ENCODE measurements at regions not wholly inside any gene's neighbourhood (a gene's known extent, or its start where the extent isn't known, plus 50 kb on each side); places are given as distances from the start of the nearest gene placed in this dataset.

GRCh38 chr14:38866461-38866860 is 236.6 kb downstream of the SEC23A start:
- no peak for ATAC-seq
- no peak for TF ChIP-seq ZC3H10 (CRISPR knock-in tag; IDR thresholded peaks at IDR 0.05)
- no peak for TF ChIP-seq OSR1 (CRISPR knock-in tag; IDR thresholded peaks at IDR 0.05)
- no peak for TF ChIP-seq TOX (CRISPR knock-in tag; IDR thresholded peaks at IDR 0.05; ENCODE audit: borderline replicate concordance)
- TF ChIP-seq ZFP3 (CRISPR knock-in tag; IDR thresholded peaks at IDR 0.05): no peak
- TF ChIP-seq ZNF8 (CRISPR knock-in tag; IDR thresholded peaks at IDR 0.05): no peak
- no peak for TF ChIP-seq ZNF565 (CRISPR knock-in tag; conservative IDR thresholded peaks at IDR 0.05; ENCODE audit: low read depth)
- no peak for TF ChIP-seq ESRRG (CRISPR knock-in tag; IDR thresholded peaks at IDR 0.05)
- no peak for TF ChIP-seq ISL1 (CRISPR knock-in tag; IDR thresholded peaks at IDR 0.05)
- no peak for TF ChIP-seq ARNTL (CRISPR knock-in tag; IDR thresholded peaks at IDR 0.05; ENCODE audit: borderline replicate concordance, low read depth)
- TF ChIP-seq BACH2 (CRISPR knock-in tag; IDR thresholded peaks at IDR 0.05; ENCODE audit: borderline replicate concordance): no peak
- TF ChIP-seq, protein P1, sequence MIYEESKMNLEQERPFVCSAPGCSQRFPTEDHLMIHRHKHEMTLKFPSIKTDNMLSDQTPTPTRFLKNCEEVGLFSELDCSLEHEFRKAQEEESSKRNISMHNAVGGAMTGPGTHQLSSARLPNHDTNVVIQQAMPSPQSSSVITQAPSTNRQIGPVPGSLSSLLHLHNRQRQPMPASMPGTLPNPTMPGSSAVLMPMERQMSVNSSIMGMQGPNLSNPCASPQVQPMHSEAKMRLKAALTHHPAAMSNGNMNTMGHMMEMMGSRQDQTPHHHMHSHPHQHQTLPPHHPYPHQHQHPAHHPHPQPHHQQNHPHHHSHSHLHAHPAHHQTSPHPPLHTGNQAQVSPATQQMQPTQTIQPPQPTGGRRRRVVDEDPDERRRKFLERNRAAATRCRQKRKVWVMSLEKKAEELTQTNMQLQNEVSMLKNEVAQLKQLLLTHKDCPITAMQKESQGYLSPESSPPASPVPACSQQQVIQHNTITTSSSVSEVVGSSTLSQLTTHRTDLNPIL (CRISPR knock-in tag; IDR thresholded peaks at IDR 0.05; ENCODE audit: low read depth): no peak
- TF ChIP-seq, protein P2, sequence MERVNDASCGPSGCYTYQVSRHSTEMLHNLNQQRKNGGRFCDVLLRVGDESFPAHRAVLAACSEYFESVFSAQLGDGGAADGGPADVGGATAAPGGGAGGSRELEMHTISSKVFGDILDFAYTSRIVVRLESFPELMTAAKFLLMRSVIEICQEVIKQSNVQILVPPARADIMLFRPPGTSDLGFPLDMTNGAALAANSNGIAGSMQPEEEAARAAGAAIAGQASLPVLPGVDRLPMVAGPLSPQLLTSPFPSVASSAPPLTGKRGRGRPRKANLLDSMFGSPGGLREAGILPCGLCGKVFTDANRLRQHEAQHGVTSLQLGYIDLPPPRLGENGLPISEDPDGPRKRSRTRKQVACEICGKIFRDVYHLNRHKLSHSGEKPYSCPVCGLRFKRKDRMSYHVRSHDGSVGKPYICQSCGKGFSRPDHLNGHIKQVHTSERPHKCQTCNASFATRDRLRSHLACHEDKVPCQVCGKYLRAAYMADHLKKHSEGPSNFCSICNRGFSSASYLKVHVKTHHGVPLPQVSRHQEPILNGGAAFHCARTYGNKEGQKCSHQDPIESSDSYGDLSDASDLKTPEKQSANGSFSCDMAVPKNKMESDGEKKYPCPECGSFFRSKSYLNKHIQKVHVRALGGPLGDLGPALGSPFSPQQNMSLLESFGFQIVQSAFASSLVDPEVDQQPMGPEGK (CRISPR knock-in tag; IDR thresholded peaks at IDR 0.05; ENCODE audit: borderline replicate concordance): no peak
- TF ChIP-seq, protein P3, sequence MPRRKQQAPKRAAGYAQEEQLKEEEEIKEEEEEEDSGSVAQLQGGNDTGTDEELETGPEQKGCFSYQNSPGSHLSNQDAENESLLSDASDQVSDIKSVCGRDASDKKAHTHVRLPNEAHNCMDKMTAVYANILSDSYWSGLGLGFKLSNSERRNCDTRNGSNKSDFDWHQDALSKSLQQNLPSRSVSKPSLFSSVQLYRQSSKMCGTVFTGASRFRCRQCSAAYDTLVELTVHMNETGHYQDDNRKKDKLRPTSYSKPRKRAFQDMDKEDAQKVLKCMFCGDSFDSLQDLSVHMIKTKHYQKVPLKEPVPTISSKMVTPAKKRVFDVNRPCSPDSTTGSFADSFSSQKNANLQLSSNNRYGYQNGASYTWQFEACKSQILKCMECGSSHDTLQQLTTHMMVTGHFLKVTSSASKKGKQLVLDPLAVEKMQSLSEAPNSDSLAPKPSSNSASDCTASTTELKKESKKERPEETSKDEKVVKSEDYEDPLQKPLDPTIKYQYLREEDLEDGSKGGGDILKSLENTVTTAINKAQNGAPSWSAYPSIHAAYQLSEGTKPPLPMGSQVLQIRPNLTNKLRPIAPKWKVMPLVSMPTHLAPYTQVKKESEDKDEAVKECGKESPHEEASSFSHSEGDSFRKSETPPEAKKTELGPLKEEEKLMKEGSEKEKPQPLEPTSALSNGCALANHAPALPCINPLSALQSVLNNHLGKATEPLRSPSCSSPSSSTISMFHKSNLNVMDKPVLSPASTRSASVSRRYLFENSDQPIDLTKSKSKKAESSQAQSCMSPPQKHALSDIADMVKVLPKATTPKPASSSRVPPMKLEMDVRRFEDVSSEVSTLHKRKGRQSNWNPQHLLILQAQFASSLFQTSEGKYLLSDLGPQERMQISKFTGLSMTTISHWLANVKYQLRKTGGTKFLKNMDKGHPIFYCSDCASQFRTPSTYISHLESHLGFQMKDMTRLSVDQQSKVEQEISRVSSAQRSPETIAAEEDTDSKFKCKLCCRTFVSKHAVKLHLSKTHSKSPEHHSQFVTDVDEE (CRISPR knock-in tag; IDR thresholded peaks at IDR 0.05): no peak
- TF ChIP-seq PPARA (CRISPR knock-in tag; IDR thresholded peaks at IDR 0.05; ENCODE audit: borderline replicate concordance): no peak
- no peak for TF ChIP-seq CSRNP3 (CRISPR knock-in tag; IDR thresholded peaks at IDR 0.05)

DNA sequence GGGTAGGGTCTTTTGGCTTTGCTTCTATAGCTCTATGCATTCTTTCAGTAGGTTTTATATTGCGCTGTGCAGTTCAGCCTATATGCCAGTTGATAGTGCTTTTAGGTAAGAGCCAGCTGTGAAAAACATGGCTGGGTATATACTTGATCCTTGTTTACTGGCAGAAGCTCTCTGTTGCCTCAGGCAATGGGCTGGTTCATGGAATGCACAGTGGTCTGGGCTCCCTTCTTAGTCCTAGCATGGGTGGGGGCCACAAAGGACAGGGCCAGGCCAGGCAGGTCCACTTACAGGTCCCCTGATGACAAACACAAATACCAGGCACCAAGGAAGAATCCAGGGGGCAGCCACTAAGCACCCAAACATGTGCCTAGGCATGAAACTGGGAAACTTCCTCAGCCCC is 240.7 kb downstream of the SEC23A start:
- ATAC-seq: no peak
- no peak for TF ChIP-seq CSDC2 (CRISPR knock-in tag; IDR thresholded peaks at IDR 0.05)
- TF ChIP-seq, protein P4, sequence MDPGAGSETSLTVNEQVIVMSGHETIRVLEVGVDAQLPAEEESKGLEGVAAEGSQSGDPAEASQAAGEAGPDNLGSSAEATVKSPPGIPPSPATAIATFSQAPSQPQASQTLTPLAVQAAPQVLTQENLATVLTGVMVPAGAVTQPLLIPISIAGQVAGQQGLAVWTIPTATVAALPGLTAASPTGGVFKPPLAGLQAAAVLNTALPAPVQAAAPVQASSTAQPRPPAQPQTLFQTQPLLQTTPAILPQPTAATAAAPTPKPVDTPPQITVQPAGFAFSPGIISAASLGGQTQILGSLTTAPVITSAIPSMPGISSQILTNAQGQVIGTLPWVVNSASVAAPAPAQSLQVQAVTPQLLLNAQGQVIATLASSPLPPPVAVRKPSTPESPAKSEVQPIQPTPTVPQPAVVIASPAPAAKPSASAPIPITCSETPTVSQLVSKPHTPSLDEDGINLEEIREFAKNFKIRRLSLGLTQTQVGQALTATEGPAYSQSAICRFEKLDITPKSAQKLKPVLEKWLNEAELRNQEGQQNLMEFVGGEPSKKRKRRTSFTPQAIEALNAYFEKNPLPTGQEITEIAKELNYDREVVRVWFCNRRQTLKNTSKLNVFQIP (CRISPR knock-in tag; IDR thresholded peaks at IDR 0.05; ENCODE audit: borderline replicate concordance, low read depth): no peak
- TF ChIP-seq ZNF8 (CRISPR knock-in tag; IDR thresholded peaks at IDR 0.05): no peak
- no peak for TF ChIP-seq TOX (CRISPR knock-in tag; IDR thresholded peaks at IDR 0.05; ENCODE audit: borderline replicate concordance)
- TF ChIP-seq OSR1 (CRISPR knock-in tag; IDR thresholded peaks at IDR 0.05): no peak
- no peak for TF ChIP-seq ZFP30 (CRISPR knock-in tag; IDR thresholded peaks at IDR 0.05)
- TF ChIP-seq ISL1 (CRISPR knock-in tag; IDR thresholded peaks at IDR 0.05): no peak
- no peak for TF ChIP-seq ESRRG (CRISPR knock-in tag; IDR thresholded peaks at IDR 0.05)
- TF ChIP-seq ARNTL (CRISPR knock-in tag; IDR thresholded peaks at IDR 0.05; ENCODE audit: borderline replicate concordance, low read depth): no peak
- no peak for TF ChIP-seq GLIS3 (CRISPR knock-in tag; IDR thresholded peaks at IDR 0.05)

DNA sequence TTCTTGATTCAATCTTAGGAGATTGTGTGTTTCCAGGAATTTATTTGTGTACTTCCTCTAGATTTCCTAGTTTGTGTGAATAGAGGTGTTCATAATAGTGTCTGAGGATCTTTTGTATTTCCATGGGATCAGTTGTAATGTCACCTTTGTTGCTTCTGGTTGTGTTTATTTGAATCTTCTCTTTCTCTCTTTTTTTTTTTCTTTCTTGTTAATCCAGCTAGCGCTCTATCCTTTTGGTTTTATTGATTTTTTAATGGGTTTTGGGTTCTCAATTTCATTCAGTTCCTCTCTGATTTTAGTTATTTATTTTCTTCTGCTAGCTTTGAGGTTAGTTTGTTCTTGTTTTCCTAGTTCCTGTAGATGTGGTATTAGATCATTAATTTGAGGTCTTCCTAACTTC is 242.5 kb downstream of the SEC23A start:
- no peak for TF ChIP-seq TOX (CRISPR knock-in tag; IDR thresholded peaks at IDR 0.05; ENCODE audit: borderline replicate concordance)

DNA sequence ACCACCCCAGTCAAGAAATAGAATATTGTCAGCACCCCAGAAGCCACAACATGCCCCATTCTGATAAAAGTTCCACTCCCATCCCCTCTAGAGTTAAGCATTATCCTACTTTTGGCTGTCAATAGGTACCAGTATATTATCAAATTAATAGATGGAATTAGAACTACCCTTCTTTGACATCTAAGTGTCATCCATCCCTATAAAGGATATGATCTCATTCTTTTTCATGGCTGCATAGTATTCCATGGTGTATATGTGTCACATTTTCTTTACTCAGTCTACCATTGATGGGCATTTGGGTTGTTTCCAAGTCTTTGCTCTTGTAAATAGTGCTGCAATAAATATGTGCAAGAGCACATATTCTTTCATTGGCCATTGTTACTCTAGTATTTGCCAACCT is 246.2 kb downstream of the SEC23A start:
- ATAC-seq: no peak
- TF ChIP-seq GLIS3 (CRISPR knock-in tag; IDR thresholded peaks at IDR 0.05) (no peak), SNAI2 (CRISPR knock-in tag; IDR thresholded peaks at IDR 0.05) (no peak), ZNF565 (CRISPR knock-in tag; conservative IDR thresholded peaks at IDR 0.05; ENCODE audit: low read depth) (no peak), ZFP30 (CRISPR knock-in tag; IDR thresholded peaks at IDR 0.05) (no peak), CSDC2 (CRISPR knock-in tag; IDR thresholded peaks at IDR 0.05) (no peak), ZNF8 (CRISPR knock-in tag; IDR thresholded peaks at IDR 0.05) (no peak), ESRRG (CRISPR knock-in tag; IDR thresholded peaks at IDR 0.05) (no peak), PPARA (CRISPR knock-in tag; IDR thresholded peaks at IDR 0.05; ENCODE audit: borderline replicate concordance) (no peak), ISL1 (CRISPR knock-in tag; IDR thresholded peaks at IDR 0.05) (no peak), ARNTL (CRISPR knock-in tag; IDR thresholded peaks at IDR 0.05; ENCODE audit: borderline replicate concordance, low read depth) (no peak)
- TF ChIP-seq, protein P1 (CRISPR knock-in tag; IDR thresholded peaks at IDR 0.05; ENCODE audit: low read depth): no peak
- TF ChIP-seq, protein P4 (CRISPR knock-in tag; IDR thresholded peaks at IDR 0.05; ENCODE audit: borderline replicate concordance, low read depth): no peak
- TF ChIP-seq, protein P2 (CRISPR knock-in tag; IDR thresholded peaks at IDR 0.05; ENCODE audit: borderline replicate concordance): no peak

More for the DNA sequence above, 242.5 kb downstream of the SEC23A start:
- ATAC-seq: no peak

All from SK-N-SH treated with all-trans-retinoic acid at 6 μM for 48 hours (cell line).